SK-N-SH (cell line): ENCODE measurements at regions not wholly inside any gene's neighbourhood (a gene's known extent, or its start where the extent isn't known, plus 50 kb on each side); places are given as distances from the start of the nearest gene placed in this dataset.

Source experiments
- CTCF ChIA-PET: fragments of 300-600, 350-600 bp; formaldehyde crosslinking; extraction: SDS; loops from one replicate; lab custom pipeline; 2021; lab: Yijun Ruan, JAX
- POLR2A ChIA-PET: fragments of 350-600 bp; sonication (Branson Sonifier 250); formaldehyde crosslinking; extraction: SDS; loops from one replicate; lab custom pipeline; 2020; ENCODE audit warnings: antibody characterized with exemption, inconsistent platforms; lab: Yijun Ruan, JAX
- DNase-seq: peaks from one replicate; pipeline ENCODE4 v3.0.0; 2012
- H2AFZ ChIP-seq: fragments of 200-600 bp; sonication (generic); 2 replicates; pipeline ENCODE4 v1.8.1; 2016; ENCODE audit warnings: antibody characterized with exemption, mild to moderate bottlenecking, low read depth
- H3F3A ChIP-seq: fragments of 200-600 bp; sonication (generic); replicated peaks from 2 replicates; pipeline ENCODE3; 2016; ENCODE audit warnings: antibody characterized with exemption, mild to moderate bottlenecking; ENCODE audit not compliant: insufficient read depth
- H3K27ac ChIP-seq, 2 experiments: fragments of 200-500 bp in 1 of 2; fragments of 200-600 bp in 1 of 2; sonication (Bioruptor generic) in 1 of 2; sonication (generic), shearing (Covaris generic) in 1 of 2; 2 replicates each; pipeline versions ENCODE4 v1.5.1 to v1.6.1; 2014 to 2016; ENCODE audit warnings: low read depth in 2 of 2, inconsistent platforms in 1 of 2, low read length in 1 of 2, mild to moderate bottlenecking in 1 of 2, mixed read lengths in 1 of 2
- H3K27me3 ChIP-seq: fragments of 200-600 bp; sonication (generic), shearing (Covaris generic); 2 replicates; pipeline ENCODE4 v1.6.1; 2016; ENCODE audit warnings: mixed run types; ENCODE audit not compliant: insufficient read depth
- H3K36me3 ChIP-seq, 2 experiments: fragments of 200-500 bp in 1 of 2; fragments of 200-600 bp in 1 of 2; sonication (Bioruptor generic) in 1 of 2; sonication (generic) in 1 of 2; replicated peaks in 1 of 2; 2 replicates each; pipeline versions ENCODE3 to v1.5.1; 2014 to 2016; ENCODE audit warnings: low read length in 1 of 2, mild to moderate bottlenecking in 1 of 2; ENCODE audit not compliant: insufficient read depth in 2 of 2, control insufficient read depth in 1 of 2
- H3K4me1 ChIP-seq, 2 experiments: fragments of 200-500 bp in 1 of 2; fragments of 200-600 bp in 1 of 2; sonication (Bioruptor generic) in 1 of 2; sonication (generic), shearing (Covaris generic) in 1 of 2; 2 replicates each; pipeline versions ENCODE4 v1.5.1 to v1.6.1; 2014 to 2016; ENCODE audit warnings: low read depth in 1 of 2, low read length in 1 of 2, mixed run types in 1 of 2; ENCODE audit not compliant: insufficient read depth in 2 of 2, control insufficient read depth in 1 of 2
- H3K4me2 ChIP-seq: fragments of 200-600 bp; sonication (generic), shearing (Covaris generic); 2 replicates; pipeline ENCODE4 v1.6.1; 2017; ENCODE audit warnings: mixed run types
- H3K4me3 ChIP-seq, 2 experiments: fragments of 200-500 bp in 1 of 2; fragments of 200-600 bp in 1 of 2; sonication (Bioruptor generic) in 1 of 2; sonication (generic), shearing (Covaris generic) in 1 of 2; 2 replicates each; pipeline versions ENCODE4 v1.5.1 to v1.8.1; 2014 to 2016; ENCODE audit warnings: low read depth in 2 of 2, inconsistent platforms in 1 of 2, low read length in 1 of 2, mild to moderate bottlenecking in 1 of 2, mixed read lengths in 1 of 2, moderate library complexity in 1 of 2
- H3K79me2 ChIP-seq: fragments of 200-600 bp; sonication (generic); 2 replicates; pipeline ENCODE4 v1.8.1; 2017; ENCODE audit warnings: mild to moderate bottlenecking; ENCODE audit not compliant: insufficient read depth
- H3K9ac ChIP-seq: fragments of 200-600 bp; sonication (generic); 2 replicates; pipeline ENCODE4 v1.6.1; 2017; ENCODE audit warnings: mixed run types
- H3K9me2 ChIP-seq: fragments of 200-600 bp; sonication (generic); 2 replicates; pipeline ENCODE4 v1.6.1; 2017; ENCODE audit warnings: mixed run types
- H3K9me3 ChIP-seq: fragments of 200-600 bp; sonication (generic); 2 replicates; pipeline ENCODE4 v1.6.1; 2017; ENCODE audit warnings: mixed run types, mild to moderate bottlenecking, moderate library complexity
- H4K20me1 ChIP-seq: fragments of 200-600 bp; sonication (generic); 2 replicates; pipeline ENCODE4 v1.6.1; 2017; ENCODE audit warnings: mild to moderate bottlenecking, mixed run types; ENCODE audit not compliant: insufficient read depth
- CHD2 ChIP-seq: fragments of 150-350 bp; IDR thresholded peaks from 2 replicates; pipeline ENCODE4 v1.6.1; 2018; ENCODE audit warnings: low read length; ENCODE audit not compliant: partially characterized antibody
- ELF1 ChIP-seq: IDR thresholded peaks from 2 replicates; pipeline ENCODE4 v1.4.0; 2012
- EP300 ChIP-seq, 2 experiments: IDR thresholded peaks; 2 replicates each; pipeline versions ENCODE4 v1.4.0 to v1.6.1; 2012; ENCODE audit warnings: borderline replicate concordance in 1 of 2, low read depth in 1 of 2, low read length in 1 of 2
- FOXJ3 ChIP-seq: sonication (generic); formaldehyde crosslinking; IDR thresholded peaks from 2 replicates; pipeline ENCODE4 v1.5.1; 2020; ENCODE audit warnings: mild to moderate bottlenecking, missing genetic modification reagents
- GABPA ChIP-seq: IDR thresholded peaks from 2 replicates; pipeline ENCODE4 v1.4.0; 2012; ENCODE audit warnings: low read depth, mild to moderate bottlenecking
- JUND ChIP-seq: IDR thresholded peaks from 2 replicates; pipeline ENCODE4 v1.4.0; 2012
- MEF2A ChIP-seq: IDR thresholded peaks from 2 replicates; pipeline ENCODE4 v1.4.0; 2012; ENCODE audit warnings: low read depth, borderline replicate concordance
- NFIC ChIP-seq: IDR thresholded peaks from 2 replicates; pipeline ENCODE4 v1.4.0; 2012; ENCODE audit warnings: borderline replicate concordance
- NRF1 ChIP-seq: IDR thresholded peaks from 2 replicates; pipeline ENCODE4 v1.6.1; 2012; ENCODE audit warnings: low read depth, mild to moderate bottlenecking, low read length
- PBX3 ChIP-seq: IDR thresholded peaks from 2 replicates; pipeline ENCODE4; 2012
- REST ChIP-seq: IDR thresholded peaks from 2 replicates; pipeline ENCODE4 v1.6.1; 2012; ENCODE audit warnings: mild to moderate bottlenecking, low read depth, low read length, moderate library complexity
- SIN3A ChIP-seq: IDR thresholded peaks from 2 replicates; pipeline ENCODE4 v1.6.1; 2012; ENCODE audit warnings: low read depth, mild to moderate bottlenecking, low read length, moderate library complexity, borderline replicate concordance
- SMC3 ChIP-seq: IDR thresholded peaks from 2 replicates; pipeline ENCODE4 v1.6.1; 2012; ENCODE audit warnings: low read depth, low read length, improper control_type of control experiment
- TAF1 ChIP-seq: IDR thresholded peaks from 2 replicates; pipeline ENCODE4 v1.6.1; 2012; ENCODE audit warnings: low read depth, mild to moderate bottlenecking, low read length, moderate library complexity, borderline replicate concordance
- TEAD4 ChIP-seq: IDR thresholded peaks from 2 replicates; pipeline ENCODE4 v1.4.0; 2012; ENCODE audit warnings: mild to moderate bottlenecking, borderline replicate concordance; ENCODE audit not compliant: insufficient read depth
- USF2 ChIP-seq: fragments of 150-350 bp; IDR thresholded peaks from 2 replicates; pipeline ENCODE4 v1.6.1; 2017; ENCODE audit warnings: antibody characterized with exemption, low read length, low read depth, borderline replicate concordance
- WGBS: methylation state at CpG from one replicate; pipeline ENCODE4 v1.1.6; 2017; ENCODE audit warnings: low lambda C conversion rate; 5-methylcytosine and 5-hydroxymethylcytosine counted together

GRCh38 chr10:131422731-131423130 lies 111.2 kb upstream of the TCERG1L start (continued):
- no peak for TF ChIP-seq CHD2
- TF ChIP-seq TAF1, result no peak

GRCh38 chr10:131424053-131424452 lies 112.5 kb upstream of the TCERG1L start:
- WGBS, result 34% methylated on average over 6 of the region's 6 CpGs
- H3K9ac ChIP-seq, result no peak overlapping the region
- no peaks in the 10 kb centered on the region for H3K79me2 ChIP-seq
- no peaks in the 10 kb centered on the region for H4K20me1 ChIP-seq
- H2AFZ ChIP-seq, result no peak overlapping the region
- no peaks in the 10 kb centered on the region for H3K36me3 ChIP-seq
- no peak overlapping the region for H3K4me3 ChIP-seq
- no peaks in the 10 kb centered on the region for H3K27me3 ChIP-seq
- H3K4me1 ChIP-seq, result no peaks in the 10 kb centered on the region
- no peak overlapping the region for H3K27ac ChIP-seq
- H3K9me2 ChIP-seq, result no peaks in the 10 kb centered on the region
- TF ChIP-seq FOXJ3 (CRISPR knock-in tag) (no peak), EP300 (IDR thresholded peaks at IDR 0.05; ENCODE audit: borderline replicate concordance in 1 of 2, low read depth in 1 of 2, low read length in 1 of 2) (no peak), NRF1 (no peak), ELF1 (no peak), GABPA (no peak), REST (no peak), NFIC (no peak), SMC3 (no peak), MEF2A (no peak), SIN3A (no peak), USF2 (no peak), JUND (no peak), PBX3 (no peak), TEAD4 (no peak)
- TF ChIP-seq, all 33 proteins: peak for 0
- ChIA-PET CTCF (no interaction called here), POLR2A (no interaction called here)
- Histone ChIP-seq H3K4me2 (no peak overlapping the region), H3F3A (no peaks in the 10 kb centered on the region), H3K9me3 (no peaks in the 10 kb centered on the region)
- no peak for DNase-seq
